ENCODE measurements at regions not wholly inside any gene's neighbourhood (a gene's known extent, or its start where the extent isn't known, plus 50 kb on each side); places are given as distances from the start of the nearest gene placed in this dataset.

- WGBS, 2 donors = 76 to 87% methylated on average over 5 of the region's 5 CpGs
- H3K4me1 ChIP-seq = no peaks in the 10 kb centered on the region
- H3K27me3 ChIP-seq = peaks cover 0 to 4% (median 0%) of the 10 kb centered on the region in 7 donors
- H3K27ac ChIP-seq = no peak overlapping the region
- TF ChIP-seq, protein P1, sequence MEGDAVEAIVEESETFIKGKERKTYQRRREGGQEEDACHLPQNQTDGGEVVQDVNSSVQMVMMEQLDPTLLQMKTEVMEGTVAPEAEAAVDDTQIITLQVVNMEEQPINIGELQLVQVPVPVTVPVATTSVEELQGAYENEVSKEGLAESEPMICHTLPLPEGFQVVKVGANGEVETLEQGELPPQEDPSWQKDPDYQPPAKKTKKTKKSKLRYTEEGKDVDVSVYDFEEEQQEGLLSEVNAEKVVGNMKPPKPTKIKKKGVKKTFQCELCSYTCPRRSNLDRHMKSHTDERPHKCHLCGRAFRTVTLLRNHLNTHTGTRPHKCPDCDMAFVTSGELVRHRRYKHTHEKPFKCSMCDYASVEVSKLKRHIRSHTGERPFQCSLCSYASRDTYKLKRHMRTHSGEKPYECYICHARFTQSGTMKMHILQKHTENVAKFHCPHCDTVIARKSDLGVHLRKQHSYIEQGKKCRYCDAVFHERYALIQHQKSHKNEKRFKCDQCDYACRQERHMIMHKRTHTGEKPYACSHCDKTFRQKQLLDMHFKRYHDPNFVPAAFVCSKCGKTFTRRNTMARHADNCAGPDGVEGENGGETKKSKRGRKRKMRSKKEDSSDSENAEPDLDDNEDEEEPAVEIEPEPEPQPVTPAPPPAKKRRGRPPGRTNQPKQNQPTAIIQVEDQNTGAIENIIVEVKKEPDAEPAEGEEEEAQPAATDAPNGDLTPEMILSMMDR (IDR thresholded peaks at IDR 0.05) = no peak
- no peak for ATAC-seq
- H3K4me3 ChIP-seq = no peak overlapping the region
- intact Hi-C loops (cut with DNase I) = no loop called here
- no peak for DNase-seq
- H3K9me3 ChIP-seq = peaks cover 0 to 4% (median 0%) of the 10 kb centered on the region in 11 donors
- H3K36me3 ChIP-seq = no peaks in the 10 kb centered on the region
Measured at GRCh38 chr2:14905571-14905970, 273.1 kb downstream of the LRATD1 start.

DNA sequence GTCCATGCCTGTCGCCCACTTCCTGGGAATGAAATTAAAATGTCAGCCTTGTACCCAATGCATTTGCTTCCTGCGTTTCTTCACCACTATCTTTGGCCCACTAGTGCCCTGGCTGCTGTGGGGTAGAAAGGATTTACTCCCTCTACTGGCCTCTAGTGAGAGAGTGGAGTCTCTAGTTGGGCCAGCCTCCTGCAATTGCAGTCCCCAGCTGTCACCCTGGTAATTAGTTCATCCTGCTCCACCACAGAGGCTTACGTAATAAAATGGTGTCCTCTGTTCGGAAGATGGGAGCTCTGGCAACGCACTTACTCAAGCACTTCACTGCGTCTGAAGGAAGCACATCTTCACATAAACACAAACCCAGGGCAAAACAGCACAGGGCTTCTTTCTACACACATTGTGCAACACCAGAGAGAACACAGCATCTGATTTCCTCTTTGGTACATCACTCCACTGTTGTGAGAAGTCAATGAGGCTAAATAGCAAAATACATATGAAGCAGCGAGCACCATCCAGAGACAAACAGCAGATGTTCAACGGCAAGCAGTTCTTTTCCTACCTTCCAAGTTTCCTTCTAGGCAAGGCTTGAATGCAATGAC lies 274.6 kb downstream of the LRATD1 start:
- peaks cover 0 to 4% (median 0%) of the 10 kb centered on the region in 7 donors for H3K27me3 ChIP-seq
- DNase-seq = no peak
- intact Hi-C loops (cut with DNase I) = no loop called here
- 84 to 85% methylated on average over 8 of the region's 8 CpGs for WGBS, 2 donors
- H3K27ac ChIP-seq = no peak overlapping the region
- H3K9me3 ChIP-seq = peaks cover 0 to 3% (median 0%) of the 10 kb centered on the region in 11 donors
- H3K4me1 ChIP-seq = no peaks in the 10 kb centered on the region
- ATAC-seq = no peak
- no peaks in the 10 kb centered on the region for H3K36me3 ChIP-seq
- H3K4me3 ChIP-seq = no peak overlapping the region
- TF ChIP-seq, protein P1 (IDR thresholded peaks at IDR 0.05) = no peak

- WGBS, 2 donors = 62 to 65% methylated on average over 4 of the region's 4 CpGs
- ATAC-seq = no peak
- Histone ChIP-seq H3K27ac (no peak overlapping the region), H3K9me3 (peaks cover 0 to 3% (median 0%) of the 10 kb centered on the region in 11 donors), H3K4me3 (no peak overlapping the region), H3K36me3 (no peaks in the 10 kb centered on the region), H3K4me1 (no peaks in the 10 kb centered on the region), H3K27me3 (peaks cover 0 to 4% (median 0%) of the 10 kb centered on the region in 7 donors)
- no peak for DNase-seq
- TF ChIP-seq, protein P1 (IDR thresholded peaks at IDR 0.05) = no peak
- intact Hi-C loops (cut with DNase I) = no loop called here
Measured at GRCh38 chr2:14909795-14910194, 277.3 kb downstream of the LRATD1 start.

- no peaks in the 10 kb centered on the region for H3K4me1 ChIP-seq
- H3K4me3 ChIP-seq = no peak overlapping the region
- TF ChIP-seq, protein P1 (IDR thresholded peaks at IDR 0.05) = no peak
- no peak for ATAC-seq
- H3K27me3 ChIP-seq = peaks cover 0 to 4% (median 0%) of the 10 kb centered on the region in 7 donors
- intact Hi-C loops (cut with DNase I) = no loop called here
- WGBS, 2 donors = 60 to 68% methylated on average over 2 of the region's 2 CpGs
- H3K36me3 ChIP-seq = no peaks in the 10 kb centered on the region
- H3K27ac ChIP-seq = no peak overlapping the region
- H3K9me3 ChIP-seq = peaks cover 0 to 8% (median 0%) of the 10 kb centered on the region in 11 donors
- no peak for DNase-seq
Measured at GRCh38 chr2:14910654-14911053, 278.1 kb downstream of the LRATD1 start.
